ENCODE measurements at regions not wholly inside any gene's neighbourhood (a gene's known extent, or its start where the extent isn't known, plus 50 kb on each side); places are given as distances from the start of the nearest gene placed in this dataset.

GRCh38 chr11:134737563-134738510, 325.8 kb upstream of the B3GAT1 start:
- peaks cover 29% of the 10 kb centered on the region for H3K4me1 Mint-ChIP-seq (ENCODE audit: low read depth)
- H3K27me3 Mint-ChIP-seq (ENCODE audit: low read depth), result no peaks in the 10 kb centered on the region
- no peaks in the 10 kb centered on the region for H3K36me3 Mint-ChIP-seq (ENCODE audit: low read depth)
- H3K9me3 Mint-ChIP-seq (ENCODE audit: low read depth), result no peaks in the 10 kb centered on the region
- no peak for DNase-seq (ENCODE audit: low spot score)
- no peak for TF ChIP-seq CTCF (IDR thresholded peaks at IDR 0.05)
- H3K27ac Mint-ChIP-seq (ENCODE audit: unreplicated experiment), result no peak overlapping the region
- no peak overlapping the region for H3K4me3 Mint-ChIP-seq (ENCODE audit: unreplicated experiment)

- TF ChIP-seq CTCF (IDR thresholded peaks at IDR 0.05), result no peak
- Mint-ChIP-seq H3K36me3 (ENCODE audit: low read depth) (no peaks in the 10 kb centered on the region), H3K27ac (ENCODE audit: unreplicated experiment) (no peak overlapping the region), H3K9me3 (ENCODE audit: low read depth) (no peaks in the 10 kb centered on the region), H3K4me1 (ENCODE audit: low read depth) (peaks cover 30% of the 10 kb centered on the region), H3K4me3 (ENCODE audit: unreplicated experiment) (no peak overlapping the region), H3K27me3 (ENCODE audit: low read depth) (no peaks in the 10 kb centered on the region)
- DNase-seq (ENCODE audit: low spot score), result no peak
Observed at GRCh38 chr11:134736251-134736947, 324.4 kb upstream of the B3GAT1 start.

- Mint-ChIP-seq H3K27me3 (ENCODE audit: low read depth) (no peaks in the 10 kb centered on the region), H3K4me3 (ENCODE audit: unreplicated experiment) (no peak overlapping the region), H3K27ac (ENCODE audit: unreplicated experiment) (peak overlapping the region; percentile 62), H3K4me1 (ENCODE audit: low read depth) (peaks cover 36% of the 10 kb centered on the region), H3K36me3 (ENCODE audit: low read depth) (no peaks in the 10 kb centered on the region), H3K9me3 (ENCODE audit: low read depth) (no peaks in the 10 kb centered on the region)
- no peak for TF ChIP-seq CTCF (IDR thresholded peaks at IDR 0.05)
- DNase-seq (ENCODE audit: low spot score), result no peak
Observed at GRCh38 chr11:134734894-134735293, 322.9 kb upstream of the B3GAT1 start.

- H3K36me3 Mint-ChIP-seq (ENCODE audit: low read depth), result no peaks in the 10 kb centered on the region
- peak overlapping the region; percentile 82 for H3K27ac Mint-ChIP-seq (ENCODE audit: unreplicated experiment)
- TF ChIP-seq CTCF (IDR thresholded peaks at IDR 0.05), result no peak
- H3K27me3 Mint-ChIP-seq (ENCODE audit: low read depth), result no peaks in the 10 kb centered on the region
- H3K4me3 Mint-ChIP-seq (ENCODE audit: unreplicated experiment), result no peak overlapping the region
- peaks cover 36% of the 10 kb centered on the region for H3K4me1 Mint-ChIP-seq (ENCODE audit: low read depth)
- no peaks in the 10 kb centered on the region for H3K9me3 Mint-ChIP-seq (ENCODE audit: low read depth)
- no peak for DNase-seq (ENCODE audit: low spot score)
Observed at GRCh38 chr11:134734141-134734845, 322.3 kb upstream of the B3GAT1 start.

GRCh38 chr11:134733646-134734045, 321.6 kb upstream of the B3GAT1 start:
- H3K27ac Mint-ChIP-seq (ENCODE audit: unreplicated experiment), result no peak overlapping the region
- no peak for DNase-seq (ENCODE audit: low spot score)
- H3K9me3 Mint-ChIP-seq (ENCODE audit: low read depth), result no peaks in the 10 kb centered on the region
- H3K4me1 Mint-ChIP-seq (ENCODE audit: low read depth), result peaks cover 36% of the 10 kb centered on the region
- no peaks in the 10 kb centered on the region for H3K27me3 Mint-ChIP-seq (ENCODE audit: low read depth)
- no peak for TF ChIP-seq CTCF (IDR thresholded peaks at IDR 0.05)
- H3K36me3 Mint-ChIP-seq (ENCODE audit: low read depth), result no peaks in the 10 kb centered on the region
- H3K4me3 Mint-ChIP-seq (ENCODE audit: unreplicated experiment), result no peak overlapping the region

All from chondrocyte (in vitro differentiated cells).